Lower lobe of right lung (tissue), 2 donors: ENCODE measurements at regions not wholly inside any gene's neighbourhood (a gene's known extent, or its start where the extent isn't known, plus 50 kb on each side); places are given as distances from the start of the nearest gene placed in this dataset.

ENCODE experiments used
- ATAC-seq, 2 donors: fragments of 200-7000 bp; cut with Tn5 transposase; one replicate each; pipeline ENCODE4 v1.9.1; 2020 to 2022; ENCODE audit warnings: mild to moderate bottlenecking in 2 of 2, moderate library complexity in 2 of 2
- DNase-seq: peaks from one replicate; pipeline ENCODE4 v3.0.0-alpha.2; 2020
- H3K27ac ChIP-seq: fragments of 200-600 bp; one replicate; pipeline ENCODE4 v1.8.0; 2022
- H3K27me3 ChIP-seq: fragments of 200-600 bp; one replicate; pipeline ENCODE4 v1.8.0; 2022; ENCODE audit warnings: low read depth
- H3K36me3 ChIP-seq: fragments of 200-600 bp; one replicate; pipeline ENCODE4 v1.8.0; 2022; ENCODE audit warnings: mild to moderate bottlenecking
- H3K4me1 ChIP-seq: fragments of 200-600 bp; one replicate; pipeline ENCODE4 v1.8.0; 2022
- H3K4me3 ChIP-seq: fragments of 200-600 bp; one replicate; pipeline ENCODE4 v1.8.0; 2022; ENCODE audit warnings: mild to moderate bottlenecking
- H3K9me3 ChIP-seq: fragments of 200-600 bp; one replicate; pipeline ENCODE4 v1.8.0; 2022
- CTCF ChIP-seq: fragments of 200-600 bp; IDR thresholded peaks from one replicate; pipeline ENCODE4 v1.8.0; 2022; ENCODE audit warnings: antibody characterized with exemption, mild to moderate bottlenecking
- intact Hi-C: fragments of 100-400 bp; cut with DNase I; formaldehyde crosslinking; loops from one replicate; pipeline ENCODE4 v1.11.0; 2022
- donor health status: DM: no; HTN: yes; CAD: no; lungs with severe emphysema.

GRCh38 chr22:27134315-27134701 lies 476.9 kb downstream of the MIAT start:
- peak overlapping the region; percentile 14 for H3K27ac ChIP-seq
- no peak for TF ChIP-seq CTCF
- H3K4me1 ChIP-seq: peaks cover 9% of the 10 kb centered on the region
- intact Hi-C loops: no loop called here
- ATAC-seq (peak; percentile 59 to 77), DNase-seq (no peak)
- H3K27me3 ChIP-seq: peaks cover 3% of the 10 kb centered on the region
- no peak overlapping the region for H3K4me3 ChIP-seq
- H3K9me3 ChIP-seq: no peaks in the 10 kb centered on the region
- H3K36me3 ChIP-seq: no peaks in the 10 kb centered on the region

GRCh38 chr22:27135031-27135981 lies 477.9 kb downstream of the MIAT start:
- Histone ChIP-seq H3K4me1 (peaks cover 9% of the 10 kb centered on the region), H3K27ac (no peak overlapping the region)
- intact Hi-C loops: no loop called here

DNA sequence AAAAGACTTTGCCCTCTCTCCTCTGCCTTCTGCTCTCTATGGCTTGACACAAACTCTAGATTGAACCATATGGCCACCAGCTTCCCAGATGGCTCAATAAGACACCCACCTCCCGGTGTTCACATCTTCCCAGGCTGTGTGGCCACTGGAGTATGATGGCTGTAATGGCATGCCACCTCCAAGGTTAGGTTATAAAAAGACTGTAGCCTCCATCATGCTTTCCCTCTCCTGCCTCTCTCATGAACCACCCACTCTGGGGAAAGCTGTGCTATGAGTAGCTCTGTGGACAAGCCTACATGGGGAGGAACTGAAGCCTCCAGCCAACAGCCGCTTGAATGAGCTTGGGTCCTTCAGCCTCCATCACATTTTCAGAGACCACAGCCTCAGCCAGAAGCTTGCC lies 479.2 kb downstream of the MIAT start:
- Histone ChIP-seq H3K4me1 (peaks cover 9% of the 10 kb centered on the region), H3K4me3 (no peak overlapping the region), H3K9me3 (no peaks in the 10 kb centered on the region), H3K27me3 (peaks cover 3% of the 10 kb centered on the region), H3K36me3 (no peaks in the 10 kb centered on the region), H3K27ac (no peak overlapping the region)
- TF ChIP-seq CTCF: no peak
- intact Hi-C loops: no loop called here
- DNase-seq (no peak), ATAC-seq (no peak)

More at GRCh38 chr22:27135031-27135981, 477.9 kb downstream of the MIAT start:
- Histone ChIP-seq H3K9me3 (no peaks in the 10 kb centered on the region), H3K36me3 (no peaks in the 10 kb centered on the region), H3K27me3 (peaks cover 3% of the 10 kb centered on the region), H3K4me3 (no peak overlapping the region)
- TF ChIP-seq CTCF: no peak
- DNase-seq: no peak
- ATAC-seq: no peak

GRCh38 chr22:27137871-27138337 lies 480.5 kb downstream of the MIAT start:
- H3K27me3 ChIP-seq: peaks cover 3% of the 10 kb centered on the region
- intact Hi-C loops: no loop called here
- no peaks in the 10 kb centered on the region for H3K9me3 ChIP-seq
- no peak overlapping the region for H3K27ac ChIP-seq
- peaks cover 9% of the 10 kb centered on the region for H3K4me1 ChIP-seq
- peak in 1 of 2 donors; percentile 35 for ATAC-seq
- H3K36me3 ChIP-seq: no peaks in the 10 kb centered on the region
- no peak for TF ChIP-seq CTCF
- H3K4me3 ChIP-seq: no peak overlapping the region
- no peak for DNase-seq

- DNase-seq: no peak
- no peak overlapping the region for H3K4me3 ChIP-seq
- peaks cover 8% of the 10 kb centered on the region for H3K4me1 ChIP-seq
- H3K36me3 ChIP-seq: no peaks in the 10 kb centered on the region
- H3K9me3 ChIP-seq: no peaks in the 10 kb centered on the region
- intact Hi-C loops: no loop called here
- H3K27ac ChIP-seq: no peak overlapping the region
- TF ChIP-seq CTCF: no peak
- no peak for ATAC-seq
- H3K27me3 ChIP-seq: peaks cover 4% of the 10 kb centered on the region
Observed at GRCh38 chr22:27138471-27138870, 481.1 kb downstream of the MIAT start.
